ENCODE measurements at regions not wholly inside any gene's neighbourhood (a gene's known extent, or its start where the extent isn't known, plus 50 kb on each side); places are given as distances from the start of the nearest gene placed in this dataset.

DNA sequence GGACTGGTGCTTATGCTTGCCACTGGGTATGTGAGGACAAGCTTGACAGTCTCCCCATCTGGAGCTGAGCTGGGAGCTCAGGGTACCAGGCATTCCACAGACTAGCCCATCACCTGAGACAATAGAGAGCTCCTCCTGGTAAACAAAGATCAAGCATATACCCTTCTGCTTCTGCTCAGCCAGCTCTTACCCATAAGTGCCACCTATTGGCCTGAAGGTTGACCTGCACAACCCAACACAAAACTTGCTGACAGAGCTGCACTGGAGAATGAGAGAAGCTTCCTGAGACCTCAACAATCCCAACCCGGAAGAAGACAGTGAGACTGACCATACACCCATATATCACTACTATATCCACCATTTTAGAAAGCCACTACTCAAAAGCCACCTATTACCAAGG lies 1049.2 kb upstream of the INTU start:
- TF ChIP-seq TEAD1 (CRISPR knock-in tag; IDR thresholded peaks at IDR 0.05) (0 out of 2 replicates have a peak, but pooled peaks have one; percentile 19), ZNF416 (CRISPR knock-in tag; IDR thresholded peaks at IDR 0.05) (no peak)
- ATAC-seq, result peak; percentile 98
- DNase-seq (ENCODE audit: low spot score), result peak; percentile 45
- no peaks in the 10 kb centered on the region for H3K36me3 Mint-ChIP-seq
- ChIA-PET CTCF (interaction anchor here (0.6 to 2.5 kb wide), 33 partner anchors 9 to 832 kb away, joined by 3 to 23 read pairs (median 3); no protein-coding TSS in a partner anchor), POLR2A (no interaction called here)
- no peak overlapping the region for H3K4me3 Mint-ChIP-seq
- H3K27me3 Mint-ChIP-seq (ENCODE audit: low read depth), result no peaks in the 10 kb centered on the region
- peaks cover 13% of the 10 kb centered on the region for H3K9me3 Mint-ChIP-seq
- H3K4me1 Mint-ChIP-seq, result peaks cover 5% of the 10 kb centered on the region
- H3K27ac Mint-ChIP-seq, result no peak overlapping the region

- H3K36me3 Mint-ChIP-seq, result no peaks in the 10 kb centered on the region
These were observed 1041.2 kb upstream of the INTU start for GRCh38 chr4:126591583-126591982.

More at GRCh38 chr4:126591583-126591982, 1041.2 kb upstream of the INTU start:
- Mint-ChIP-seq H3K9me3 (peaks cover 27% of the 10 kb centered on the region), H3K4me3 (no peak overlapping the region), H3K27ac (no peak overlapping the region), H3K4me1 (no peaks in the 10 kb centered on the region), H3K27me3 (ENCODE audit: low read depth) (no peaks in the 10 kb centered on the region)
- DNase-seq (ENCODE audit: low spot score) (no peak), ATAC-seq (no peak)
- POLR2A ChIA-PET, result no interaction called here
- CTCF ChIA-PET, result interaction anchor here (1.4 to 1.7 kb wide), 2 partner anchors 8 to 12 kb away, joined by 10 to 11 read pairs; no protein-coding TSS in a partner anchor
- TF ChIP-seq HMGXB4 (CRISPR knock-in tag; IDR thresholded peaks at IDR 0.05) (no peak), NR1H2 (CRISPR knock-in tag; IDR thresholded peaks at IDR 0.05) (no peak), ZNF219 (CRISPR knock-in tag; IDR thresholded peaks at IDR 0.05; ENCODE audit: borderline replicate concordance) (no peak), FOXJ3 (CRISPR knock-in tag; IDR thresholded peaks at IDR 0.05; ENCODE audit: borderline replicate concordance) (no peak), ZNF317 (CRISPR knock-in tag; IDR thresholded peaks at IDR 0.05; ENCODE audit: borderline replicate concordance, low read depth) (no peak), ARID4B (CRISPR knock-in tag; IDR thresholded peaks at IDR 0.05; ENCODE audit: borderline replicate concordance) (no peak), NFYB (CRISPR knock-in tag; conservative IDR thresholded peaks at IDR 0.05; ENCODE audit: low read depth) (no peak), CREM (CRISPR knock-in tag; IDR thresholded peaks at IDR 0.05) (no peak), NFATC4 (CRISPR knock-in tag; IDR thresholded peaks at IDR 0.05) (no peak), ZNF423 (CRISPR knock-in tag; IDR thresholded peaks at IDR 0.05) (no peak), CTCF (IDR thresholded peaks at IDR 0.05) (no peak), IRF1 (CRISPR knock-in tag; IDR thresholded peaks at IDR 0.05) (no peak), OVOL2 (CRISPR knock-in tag; IDR thresholded peaks at IDR 0.05; ENCODE audit: borderline replicate concordance) (no peak)
- TF ChIP-seq, protein P1, sequence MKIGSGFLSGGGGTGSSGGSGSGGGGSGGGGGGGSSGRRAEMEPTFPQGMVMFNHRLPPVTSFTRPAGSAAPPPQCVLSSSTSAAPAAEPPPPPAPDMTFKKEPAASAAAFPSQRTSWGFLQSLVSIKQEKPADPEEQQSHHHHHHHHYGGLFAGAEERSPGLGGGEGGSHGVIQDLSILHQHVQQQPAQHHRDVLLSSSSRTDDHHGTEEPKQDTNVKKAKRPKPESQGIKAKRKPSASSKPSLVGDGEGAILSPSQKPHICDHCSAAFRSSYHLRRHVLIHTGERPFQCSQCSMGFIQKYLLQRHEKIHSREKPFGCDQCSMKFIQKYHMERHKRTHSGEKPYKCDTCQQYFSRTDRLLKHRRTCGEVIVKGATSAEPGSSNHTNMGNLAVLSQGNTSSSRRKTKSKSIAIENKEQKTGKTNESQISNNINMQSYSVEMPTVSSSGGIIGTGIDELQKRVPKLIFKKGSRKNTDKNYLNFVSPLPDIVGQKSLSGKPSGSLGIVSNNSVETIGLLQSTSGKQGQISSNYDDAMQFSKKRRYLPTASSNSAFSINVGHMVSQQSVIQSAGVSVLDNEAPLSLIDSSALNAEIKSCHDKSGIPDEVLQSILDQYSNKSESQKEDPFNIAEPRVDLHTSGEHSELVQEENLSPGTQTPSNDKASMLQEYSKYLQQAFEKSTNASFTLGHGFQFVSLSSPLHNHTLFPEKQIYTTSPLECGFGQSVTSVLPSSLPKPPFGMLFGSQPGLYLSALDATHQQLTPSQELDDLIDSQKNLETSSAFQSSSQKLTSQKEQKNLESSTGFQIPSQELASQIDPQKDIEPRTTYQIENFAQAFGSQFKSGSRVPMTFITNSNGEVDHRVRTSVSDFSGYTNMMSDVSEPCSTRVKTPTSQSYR (CRISPR knock-in tag; IDR thresholded peaks at IDR 0.05), result no peak
- TF ChIP-seq, protein P2, sequence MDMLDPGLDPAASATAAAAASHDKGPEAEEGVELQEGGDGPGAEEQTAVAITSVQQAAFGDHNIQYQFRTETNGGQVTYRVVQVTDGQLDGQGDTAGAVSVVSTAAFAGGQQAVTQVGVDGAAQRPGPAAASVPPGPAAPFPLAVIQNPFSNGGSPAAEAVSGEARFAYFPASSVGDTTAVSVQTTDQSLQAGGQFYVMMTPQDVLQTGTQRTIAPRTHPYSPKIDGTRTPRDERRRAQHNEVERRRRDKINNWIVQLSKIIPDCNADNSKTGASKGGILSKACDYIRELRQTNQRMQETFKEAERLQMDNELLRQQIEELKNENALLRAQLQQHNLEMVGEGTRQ (CRISPR knock-in tag; IDR thresholded peaks at IDR 0.05), result no peak
